Urinary bladder (tissue), 3 donors: ENCODE measurements at regions not wholly inside any gene's neighbourhood (a gene's known extent, or its start where the extent isn't known, plus 50 kb on each side); places are given as distances from the start of the nearest gene placed in this dataset.

Source experiments
- DNase-seq: peaks from one replicate; pipeline ENCODE4 v3.0.0-alpha.2; 2015; ENCODE audit errors: extremely low spot score
- H3K27ac ChIP-seq: one replicate; pipeline ENCODE4 v1.5.1; 2013; ENCODE audit warnings: low read depth, mild to moderate bottlenecking, moderate library complexity
- H3K36me3 ChIP-seq: one replicate; pipeline ENCODE4 v1.6.1; 2013; ENCODE audit warnings: mild to moderate bottlenecking, moderate library complexity; ENCODE audit not compliant: insufficient read depth
- H3K4me1 ChIP-seq: one replicate; pipeline ENCODE4 v1.6.1; 2013; ENCODE audit warnings: mild to moderate bottlenecking, moderate library complexity; ENCODE audit not compliant: insufficient read depth
- H3K4me3 ChIP-seq: one replicate; pipeline ENCODE4 v1.5.1; 2013; ENCODE audit warnings: low read depth, low read length
- WGBS: extraction: QIAGEN DNeasy Blood & Tissue Kit; methylation state at CpG from one replicate; pipeline ENCODE4 v1.1.7; 2013; 5-methylcytosine and 5-hydroxymethylcytosine counted together
- donor health status: healthy with polysubstance abuse.
- donor health status: healthy.

- Histone ChIP-seq H3K27ac (no peak overlapping the region), H3K4me3 (no peak overlapping the region), H3K4me1 (no peaks in the 10 kb centered on the region), H3K36me3 (no peaks in the 10 kb centered on the region)
- no peak for DNase-seq
- WGBS, result 58% methylated on average over 2 of the region's 2 CpGs
These were observed 208.6 kb upstream of the TOPAZ1 start for GRCh38 chr3:44033123-44033522.

GRCh38 chr3:44036850-44037249, 204.8 kb upstream of the TOPAZ1 start:
- no peaks in the 10 kb centered on the region for H3K36me3 ChIP-seq
- H3K27ac ChIP-seq, result no peak overlapping the region
- WGBS, result 64% methylated on average over 5 of the region's 5 CpGs
- no peaks in the 10 kb centered on the region for H3K4me1 ChIP-seq
- H3K4me3 ChIP-seq, result no peak overlapping the region
- DNase-seq, result no peak

GRCh38 chr3:44039006-44039405, 202.7 kb upstream of the TOPAZ1 start:
- H3K4me1 ChIP-seq, result no peaks in the 10 kb centered on the region
- WGBS, result 74% methylated on average over 2 of the region's 2 CpGs
- DNase-seq, result no peak
- no peaks in the 10 kb centered on the region for H3K36me3 ChIP-seq
- no peak overlapping the region for H3K27ac ChIP-seq
- H3K4me3 ChIP-seq, result no peak overlapping the region

- no peak overlapping the region for H3K4me3 ChIP-seq
- H3K27ac ChIP-seq, result no peak overlapping the region
- H3K4me1 ChIP-seq, result no peaks in the 10 kb centered on the region
- DNase-seq, result no peak
- WGBS, result 60% methylated on average over 4 of the region's 4 CpGs
- H3K36me3 ChIP-seq, result no peaks in the 10 kb centered on the region
These were observed 200.0 kb upstream of the TOPAZ1 start for GRCh38 chr3:44041726-44042125.

GRCh38 chr3:44042772-44043171, 198.9 kb upstream of the TOPAZ1 start:
- Histone ChIP-seq H3K4me1 (no peaks in the 10 kb centered on the region), H3K4me3 (no peak overlapping the region), H3K27ac (no peak overlapping the region), H3K36me3 (no peaks in the 10 kb centered on the region)
- 64% methylated on average over 4 of the region's 4 CpGs for WGBS
- DNase-seq, result no peak

- no peak overlapping the region for H3K27ac ChIP-seq
- no peak overlapping the region for H3K4me3 ChIP-seq
- no peaks in the 10 kb centered on the region for H3K36me3 ChIP-seq
- no peak for DNase-seq
- H3K4me1 ChIP-seq, result no peaks in the 10 kb centered on the region
- 43% methylated on average over 4 of the region's 4 CpGs for WGBS
These were observed 196.0 kb upstream of the TOPAZ1 start for GRCh38 chr3:44045476-44046275.

- H3K4me3 ChIP-seq, result no peak overlapping the region
- no peak overlapping the region for H3K27ac ChIP-seq
- H3K36me3 ChIP-seq, result no peaks in the 10 kb centered on the region
- no peaks in the 10 kb centered on the region for H3K4me1 ChIP-seq
- DNase-seq, result no peak
- 71% methylated on average over 3 of the region's 3 CpGs for WGBS
These were observed 193.9 kb upstream of the TOPAZ1 start for GRCh38 chr3:44047796-44048195.

- Histone ChIP-seq H3K27ac (no peak overlapping the region), H3K4me1 (no peaks in the 10 kb centered on the region), H3K36me3 (no peaks in the 10 kb centered on the region), H3K4me3 (no peak overlapping the region)
- WGBS, result 38% methylated on average over 3 of the region's 3 CpGs
- no peak for DNase-seq
These were observed 193.3 kb upstream of the TOPAZ1 start for GRCh38 chr3:44048196-44048924.

GRCh38 chr3:44048949-44049348, 192.7 kb upstream of the TOPAZ1 start:
- WGBS, result 76% methylated on average over 2 of the region's 2 CpGs
- H3K4me3 ChIP-seq, result no peak overlapping the region
- H3K27ac ChIP-seq, result no peak overlapping the region
- H3K4me1 ChIP-seq, result no peaks in the 10 kb centered on the region
- DNase-seq, result no peak
- no peaks in the 10 kb centered on the region for H3K36me3 ChIP-seq

GRCh38 chr3:44050101-44050500, 191.6 kb upstream of the TOPAZ1 start:
- no peaks in the 10 kb centered on the region for H3K4me1 ChIP-seq
- no peak overlapping the region for H3K4me3 ChIP-seq
- DNase-seq, result no peak
- H3K36me3 ChIP-seq, result no peaks in the 10 kb centered on the region
- no peak overlapping the region for H3K27ac ChIP-seq
- 84% methylated on average over 9 of the region's 9 CpGs for WGBS

- WGBS, result 52% methylated on average over 3 of the region's 3 CpGs
- no peaks in the 10 kb centered on the region for H3K4me1 ChIP-seq
These were observed 190.8 kb upstream of the TOPAZ1 start for GRCh38 chr3:44050867-44051266.

GRCh38 chr3:44055951-44056350, 185.7 kb upstream of the TOPAZ1 start:
- H3K27ac ChIP-seq, result no peak overlapping the region
- no peak overlapping the region for H3K4me3 ChIP-seq
- no peaks in the 10 kb centered on the region for H3K36me3 ChIP-seq
- H3K4me1 ChIP-seq, result no peaks in the 10 kb centered on the region
- WGBS, result 54% methylated on average over 3 of the region's 3 CpGs
- no peak for DNase-seq

More at GRCh38 chr3:44050867-44051266, 190.8 kb upstream of the TOPAZ1 start:
- Histone ChIP-seq H3K36me3 (no peaks in the 10 kb centered on the region), H3K27ac (no peak overlapping the region), H3K4me3 (no peak overlapping the region)
- no peak for DNase-seq

GRCh38 chr3:44056446-44057240, 185.0 kb upstream of the TOPAZ1 start:
- Histone ChIP-seq H3K36me3 (no peaks in the 10 kb centered on the region), H3K4me1 (no peaks in the 10 kb centered on the region), H3K4me3 (no peak overlapping the region), H3K27ac (no peak overlapping the region)
- no peak for DNase-seq
- 79% methylated on average over 10 of the region's 10 CpGs for WGBS
